DMS53 (cell line): ENCODE measurements at regions not wholly inside any gene's neighbourhood (a gene's known extent, or its start where the extent isn't known, plus 50 kb on each side); places are given as distances from the start of the nearest gene placed in this dataset.
"Not testable (repeated sequence)": the region's sequence is repeated elsewhere in the genome, so short reads cannot be mapped to it uniquely, and the experiment has no call there.

Experiments
- DNase-seq: peaks from one replicate; lab custom pipeline; 2025; lab: John Stamatoyannopoulos, UW

DNA sequence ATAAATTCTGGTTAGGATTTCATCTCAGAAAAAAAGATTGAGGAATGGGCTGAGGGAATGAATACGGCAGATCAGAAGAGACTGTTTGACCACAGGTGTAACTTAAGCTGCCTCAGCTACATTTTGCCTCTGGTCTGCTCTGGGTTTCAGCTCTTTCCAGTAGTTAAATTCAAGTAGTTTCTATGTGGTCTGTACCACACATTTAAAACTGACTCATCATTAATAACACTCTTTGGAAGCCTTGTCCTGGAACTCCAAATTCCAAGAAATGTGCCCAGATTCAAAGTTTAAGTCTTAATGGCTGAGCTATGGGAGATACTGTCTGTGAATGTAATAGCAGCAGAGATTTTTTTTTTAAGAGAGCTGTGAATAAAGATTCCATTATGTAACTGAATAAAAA is 133.1 kb upstream of the IGSF10 start:
- no peak for DNase-seq

DNA sequence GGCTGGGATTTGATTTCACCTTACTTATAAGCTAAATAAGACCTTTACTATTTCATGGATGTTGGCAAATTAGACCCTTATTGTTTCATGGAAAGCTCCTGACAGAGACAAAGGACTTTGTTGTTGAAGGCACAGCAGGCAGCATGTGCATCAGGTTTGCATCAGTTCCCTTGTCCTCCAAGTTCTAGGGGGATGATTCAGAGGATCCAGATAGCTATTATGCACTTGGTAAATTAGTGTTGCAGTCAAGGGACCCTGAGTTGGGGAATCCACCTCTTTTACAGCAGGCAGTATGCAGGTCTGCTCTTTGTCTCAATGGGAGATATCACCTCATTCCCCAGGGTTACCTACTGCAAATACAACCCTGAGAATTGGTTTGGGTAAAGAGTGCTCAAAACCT is 131.4 kb upstream of the IGSF10 start:
- DNase-seq, result no peak

DNA sequence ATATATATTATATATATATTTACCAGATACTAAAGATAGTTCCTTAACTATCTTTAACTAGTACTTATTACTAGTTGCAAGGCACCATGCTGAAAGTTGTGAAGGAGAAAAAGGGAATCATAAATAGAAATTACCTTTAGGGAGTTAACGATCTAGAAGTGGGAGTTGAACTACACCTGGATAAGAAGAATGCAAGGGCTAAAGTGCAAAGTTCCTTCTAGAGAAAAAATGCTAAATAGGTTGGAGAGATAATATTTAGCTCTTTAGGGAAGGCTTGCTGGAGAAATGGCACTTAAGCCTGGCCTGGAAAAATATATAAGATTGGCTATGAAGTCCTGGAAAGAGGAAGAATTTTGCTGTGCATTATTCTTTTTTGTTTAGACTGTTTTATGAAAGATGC is 130.6 kb upstream of the IGSF10 start:
- no peak for DNase-seq

DNA sequence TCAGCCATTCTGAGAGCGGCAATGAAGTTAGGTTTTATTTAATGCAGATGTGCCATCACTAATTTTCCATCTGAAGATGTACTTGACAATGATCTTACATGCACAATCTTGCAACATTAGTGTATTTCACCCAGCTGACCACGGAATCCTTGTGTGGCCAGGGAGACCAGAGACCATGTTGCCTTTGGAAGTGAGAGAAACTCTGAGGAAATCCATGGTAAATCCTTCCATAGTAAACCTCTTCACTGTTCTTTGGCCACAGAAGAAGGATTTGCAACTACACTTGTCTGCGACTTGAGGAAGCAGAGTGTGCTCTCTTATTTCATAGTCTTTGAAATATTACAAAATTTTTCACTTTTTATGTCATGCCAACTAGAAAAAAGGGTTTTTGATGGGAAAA is 128.4 kb upstream of the IGSF10 start:
- no peak for DNase-seq

DNA sequence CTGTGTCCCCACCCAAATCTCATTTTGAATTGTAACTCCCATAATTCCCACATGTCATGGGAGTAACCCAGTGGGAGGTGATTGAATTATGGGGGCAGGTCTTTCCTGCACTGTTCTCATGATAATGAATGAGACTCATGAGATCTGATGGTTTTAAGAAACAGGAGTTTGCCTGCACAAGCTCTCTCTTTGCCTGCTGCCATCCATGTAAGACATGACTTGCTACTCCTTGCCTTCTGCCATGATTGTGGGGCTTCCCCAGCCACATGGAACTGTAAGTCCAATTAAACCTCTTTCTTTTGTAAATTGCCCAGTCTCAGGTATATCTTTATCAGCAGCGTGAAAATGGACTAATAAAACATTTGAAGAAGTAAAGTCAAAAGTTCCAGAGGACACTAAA is 126.8 kb upstream of the IGSF10 start:
- DNase-seq, result not testable (repeated sequence)

DNA sequence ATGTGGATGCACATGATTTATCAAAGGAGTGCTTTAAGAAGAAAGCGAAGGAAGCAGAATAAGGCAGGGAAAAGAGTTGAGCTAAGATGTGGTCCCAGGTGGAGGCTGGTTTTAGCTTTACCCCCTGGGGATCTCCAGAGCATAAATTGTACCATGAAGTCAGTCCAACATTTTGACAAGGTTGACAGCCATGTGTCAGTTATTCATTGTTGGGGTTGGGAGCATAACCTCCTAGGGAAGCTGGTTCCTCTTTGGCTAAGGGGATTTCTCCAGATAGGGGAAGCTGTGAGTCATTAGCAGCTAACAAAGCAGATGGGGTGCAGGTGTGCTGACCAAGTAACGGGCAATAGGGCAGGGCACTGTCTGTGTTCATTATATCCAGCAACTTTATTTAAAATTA is 123.7 kb upstream of the IGSF10 start:
- DNase-seq, result peak; percentile 14

DNA sequence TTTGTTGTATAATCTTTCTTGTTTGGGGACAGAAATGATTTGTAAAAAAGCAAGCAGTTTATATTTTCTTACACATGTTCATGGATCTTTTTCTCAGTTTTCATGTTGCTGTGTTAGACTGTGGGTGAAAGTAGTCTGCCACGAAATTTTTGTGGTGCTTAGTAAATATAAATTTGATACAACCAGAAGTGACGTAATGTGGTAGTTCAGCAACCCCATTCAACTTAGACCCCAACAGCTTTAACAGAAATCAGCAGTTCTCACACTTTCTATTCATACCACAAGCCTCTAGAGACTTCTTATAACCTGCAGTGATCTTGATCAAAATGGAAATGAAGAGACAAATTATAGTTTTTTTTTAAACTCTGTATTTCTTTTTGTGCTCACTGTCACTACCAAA is 120.2 kb upstream of the IGSF10 start:
- no peak for DNase-seq

DNA sequence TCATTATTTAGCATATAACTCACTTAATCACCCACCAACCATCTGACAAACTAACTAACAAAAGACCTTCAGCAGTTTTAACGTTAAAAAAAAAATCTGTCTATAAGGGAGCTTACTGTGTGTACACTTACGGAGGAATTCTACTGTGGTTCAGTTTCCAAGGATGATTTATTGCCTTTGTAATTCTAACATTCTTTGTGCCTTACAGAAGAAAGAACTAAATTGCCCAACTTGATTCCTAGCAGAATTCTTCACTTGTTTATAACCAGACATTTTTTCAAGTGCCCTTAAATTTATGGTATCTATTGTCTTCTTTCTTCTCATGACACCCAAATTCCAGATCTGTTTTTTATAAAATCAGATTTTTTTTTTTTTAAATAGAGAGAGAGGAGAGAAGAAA is 119.7 kb upstream of the IGSF10 start:
- DNase-seq, result no peak

DNA sequence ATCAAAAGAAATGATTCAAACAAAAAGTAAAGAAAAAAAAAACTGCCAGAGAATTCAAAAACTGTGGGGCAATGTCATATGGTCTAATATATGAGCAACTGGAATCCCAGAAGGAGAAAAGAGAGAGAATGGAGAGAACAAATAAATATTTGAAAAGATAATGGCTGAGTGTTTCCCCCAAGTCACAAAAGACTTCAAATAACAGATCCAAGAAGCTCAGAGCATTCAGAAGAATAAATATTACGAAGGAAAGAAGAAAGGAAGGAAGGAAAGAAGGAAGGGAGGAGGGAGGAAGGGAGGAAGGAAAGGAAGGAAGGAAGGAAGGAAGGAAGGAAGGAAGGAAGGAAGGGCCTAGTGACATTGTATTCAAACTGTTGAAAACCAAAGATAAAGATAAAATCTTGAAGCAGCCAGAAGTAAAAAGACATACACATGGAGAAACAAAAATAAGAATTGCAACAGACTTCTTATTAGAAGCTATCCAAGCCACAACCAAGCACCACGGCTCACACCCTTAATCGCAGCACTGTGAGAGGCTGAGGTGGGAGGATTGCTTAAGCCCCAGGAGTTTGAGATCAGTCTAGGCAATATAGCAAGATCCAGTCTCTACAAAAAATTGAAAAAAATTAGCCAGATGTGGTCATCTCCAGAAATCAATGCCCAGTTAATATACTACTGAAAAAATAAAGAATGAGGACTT is 118.9 kb upstream of the IGSF10 start:
- no peak for DNase-seq

DNA sequence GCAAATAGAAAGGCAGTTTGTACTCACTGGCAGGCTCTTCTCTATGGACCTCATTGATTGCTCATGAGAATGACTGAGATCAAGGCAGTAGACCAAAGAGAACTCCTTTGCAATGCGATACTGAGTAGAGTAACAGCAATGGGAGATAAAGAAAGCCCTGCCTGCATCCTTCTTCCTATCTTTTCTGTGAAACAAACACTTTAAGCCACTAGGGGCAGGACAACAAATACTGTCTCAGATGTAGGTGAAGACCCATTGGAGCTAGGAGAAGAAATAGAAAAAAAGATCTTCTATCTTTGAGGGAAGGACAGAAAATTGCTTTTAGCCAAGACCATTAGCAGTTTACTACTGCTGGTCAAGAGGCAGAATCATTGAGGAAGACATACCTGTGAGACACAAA is 117.6 kb upstream of the IGSF10 start:
- DNase-seq, result no peak

DNA sequence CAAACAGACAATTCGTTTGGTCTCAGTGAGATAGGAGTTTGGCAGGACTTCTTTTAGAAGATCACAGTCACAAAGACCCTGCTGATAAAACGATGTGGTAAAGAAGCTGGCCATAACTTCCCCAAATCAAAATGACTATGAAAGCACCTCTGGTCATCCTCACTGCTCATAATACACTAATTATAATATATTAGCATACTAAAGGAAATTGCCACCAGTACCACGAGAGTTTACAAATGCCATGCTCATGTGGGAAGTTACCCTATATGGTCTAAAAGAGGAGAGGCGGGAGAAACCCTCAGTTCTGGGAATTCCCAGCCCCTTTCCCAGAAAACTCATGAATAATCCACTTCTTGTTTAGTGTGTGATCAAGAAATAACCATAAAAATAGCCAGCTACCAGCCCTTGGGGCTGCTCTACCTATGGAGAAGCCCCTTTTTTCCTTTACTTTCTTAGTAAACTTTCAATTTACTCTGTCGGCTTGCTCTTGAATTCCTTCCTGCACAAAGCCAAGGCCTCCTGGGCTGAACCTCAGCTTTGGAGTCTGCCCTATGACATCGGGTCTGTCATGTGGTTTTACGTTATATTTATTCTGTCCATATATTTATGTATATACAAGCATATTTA is 115.8 kb upstream of the IGSF10 start:
- no peak for DNase-seq

DNA sequence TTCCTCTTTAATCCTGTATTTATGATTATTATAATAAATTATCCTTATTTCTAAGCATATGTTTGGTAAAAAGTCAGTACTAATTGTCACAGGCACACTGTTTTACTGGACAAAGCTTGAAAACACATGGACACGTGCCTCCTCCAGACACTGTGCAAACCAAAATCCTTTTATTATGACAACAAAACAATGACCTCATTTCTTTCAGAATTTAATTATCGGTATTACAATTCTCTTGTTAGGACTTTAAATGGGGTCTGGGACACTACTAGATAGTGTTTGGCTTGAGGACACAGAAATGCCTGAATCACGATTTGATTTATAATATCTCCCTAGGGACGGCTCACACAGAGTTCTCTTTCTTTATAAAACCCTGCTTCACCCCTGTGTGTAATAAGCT is 107.3 kb upstream of the IGSF10 start:
- no peak for DNase-seq

DNA sequence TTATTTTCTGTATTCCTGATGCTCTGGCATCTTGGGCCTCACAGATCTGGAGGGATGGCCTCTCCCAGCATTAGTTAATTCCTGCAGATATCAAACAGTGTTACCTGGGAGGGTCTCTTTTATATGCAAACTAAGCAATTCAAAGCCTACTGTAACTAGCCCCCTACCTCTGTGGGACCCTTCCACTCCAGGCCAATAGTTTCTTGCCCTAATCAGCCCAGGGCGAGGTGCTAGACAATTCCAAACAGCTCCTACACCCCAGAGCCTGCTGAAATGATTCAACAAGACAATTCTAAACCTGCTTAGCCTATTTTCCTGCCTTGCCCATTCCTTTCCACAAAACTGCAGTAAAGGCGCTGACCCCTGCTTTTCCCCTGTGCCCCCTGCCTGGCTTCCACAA is 106.6 kb upstream of the IGSF10 start:
- no peak for DNase-seq

DNA sequence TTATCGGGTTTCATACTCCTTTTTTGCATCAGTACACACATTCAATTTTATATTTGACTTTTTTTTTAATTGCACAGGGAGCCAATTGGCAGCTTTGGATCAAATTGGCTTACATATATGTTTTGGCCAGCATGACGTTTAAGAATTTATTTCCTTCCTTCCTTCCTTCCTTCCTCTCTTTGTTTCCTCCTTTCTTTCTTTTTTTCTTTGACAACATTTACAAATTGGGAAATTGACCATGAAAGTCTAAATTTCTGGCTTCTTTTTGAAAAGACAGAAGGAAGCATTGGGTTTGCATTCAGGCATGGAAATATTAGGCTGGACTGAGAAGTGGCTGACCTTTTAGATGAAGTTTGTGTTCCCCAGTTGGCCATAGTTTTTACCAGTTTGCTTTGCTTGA is 103.4 kb upstream of the IGSF10 start:
- DNase-seq, result no peak

DNA sequence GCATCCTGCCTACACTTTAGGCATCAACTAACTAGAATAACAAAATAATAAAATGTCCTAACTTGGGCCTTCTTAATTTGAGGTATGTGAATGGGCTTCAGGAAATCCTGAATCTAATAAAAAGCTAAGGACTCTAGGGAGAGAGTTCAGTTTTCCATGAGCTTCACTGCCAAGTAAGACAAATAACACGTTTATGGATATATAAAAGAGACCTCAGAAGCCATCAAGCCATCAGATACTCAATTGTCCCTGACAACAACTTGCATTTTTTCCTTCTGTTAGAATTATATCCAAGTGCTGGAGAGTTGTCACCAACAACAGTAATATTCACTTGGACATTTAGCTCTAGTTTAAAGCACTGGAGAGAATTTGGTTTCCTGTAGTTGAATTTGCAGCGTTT is 102.4 kb upstream of the IGSF10 start:
- no peak for DNase-seq

DNA sequence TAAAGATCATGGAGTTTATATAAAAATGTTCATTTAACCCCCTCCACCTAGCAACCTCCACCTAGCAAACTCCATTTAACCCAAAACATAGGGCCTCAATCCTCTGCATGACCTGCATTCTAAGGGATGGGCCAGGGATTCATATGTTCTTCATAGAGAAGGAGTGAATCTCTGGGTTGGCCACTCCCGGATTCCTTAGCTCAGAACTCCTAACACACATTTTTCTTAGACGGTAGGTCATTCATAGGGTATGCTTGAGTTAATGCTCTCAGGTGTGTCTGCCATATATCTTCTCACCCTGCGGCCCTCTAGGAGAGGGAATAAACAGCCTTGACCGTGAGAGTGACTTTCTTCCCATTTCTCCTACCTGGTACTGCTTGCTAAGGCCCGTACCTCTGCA is 102.0 kb upstream of the IGSF10 start:
- DNase-seq, result no peak

DNA sequence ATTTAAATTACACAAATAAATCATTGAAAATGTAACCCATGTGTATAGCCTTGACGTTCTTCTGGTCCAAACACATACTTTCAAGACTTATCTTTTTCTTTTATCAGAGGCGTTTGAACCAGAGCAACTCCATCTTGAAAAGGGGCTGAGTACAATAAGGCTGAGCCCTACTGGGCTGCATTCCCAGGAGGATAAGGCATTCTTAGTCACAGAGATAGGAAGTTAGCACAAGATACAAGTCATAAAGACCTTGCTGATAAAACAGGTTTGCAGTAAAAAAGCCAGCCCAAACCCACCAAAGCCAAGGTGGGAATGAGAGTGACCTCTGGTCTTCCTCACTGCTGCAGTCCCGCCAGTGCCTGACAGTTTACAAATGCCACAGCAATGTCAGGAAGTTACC is 101.0 kb upstream of the IGSF10 start:
- no peak for DNase-seq

DNA sequence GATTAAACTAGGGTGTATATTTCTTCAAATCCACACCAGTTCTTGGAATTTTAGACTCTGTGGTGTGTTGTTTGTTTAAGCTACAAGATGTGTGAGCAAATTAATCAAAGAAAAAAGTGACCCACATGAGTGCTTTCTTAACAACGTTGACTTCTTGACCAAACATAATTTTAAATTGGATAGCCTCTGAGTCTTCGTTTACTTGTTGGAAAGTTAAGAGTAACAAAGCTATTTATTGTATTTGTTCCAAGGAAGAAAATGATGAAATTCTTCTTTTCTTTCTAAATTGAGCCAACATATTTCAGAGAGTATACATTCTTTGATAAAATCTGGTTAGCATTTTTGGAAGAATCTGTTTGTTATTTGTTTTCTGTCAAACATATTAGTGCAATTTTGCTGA is 99.9 kb upstream of the IGSF10 start:
- DNase-seq, result no peak

DNA sequence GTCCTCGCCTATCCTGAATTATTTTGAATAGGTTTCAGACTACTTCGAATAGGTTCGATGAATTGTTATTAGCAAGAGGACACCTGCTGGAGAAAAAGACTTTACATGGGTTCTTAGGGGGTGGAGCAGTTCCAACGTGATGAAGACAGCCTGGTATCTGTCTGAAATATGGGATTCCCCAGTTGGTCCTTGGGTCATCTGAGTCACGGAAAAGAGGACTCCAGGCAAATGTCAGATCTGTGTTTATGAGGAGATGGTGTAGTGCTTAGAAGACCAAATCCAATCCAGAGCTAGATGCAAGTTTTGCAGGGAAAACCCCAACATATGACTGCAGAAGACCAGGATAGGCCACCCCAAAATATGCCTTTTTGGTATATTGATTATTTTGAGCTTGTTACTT is 98.9 kb upstream of the IGSF10 start:
- DNase-seq, result no peak

DNA sequence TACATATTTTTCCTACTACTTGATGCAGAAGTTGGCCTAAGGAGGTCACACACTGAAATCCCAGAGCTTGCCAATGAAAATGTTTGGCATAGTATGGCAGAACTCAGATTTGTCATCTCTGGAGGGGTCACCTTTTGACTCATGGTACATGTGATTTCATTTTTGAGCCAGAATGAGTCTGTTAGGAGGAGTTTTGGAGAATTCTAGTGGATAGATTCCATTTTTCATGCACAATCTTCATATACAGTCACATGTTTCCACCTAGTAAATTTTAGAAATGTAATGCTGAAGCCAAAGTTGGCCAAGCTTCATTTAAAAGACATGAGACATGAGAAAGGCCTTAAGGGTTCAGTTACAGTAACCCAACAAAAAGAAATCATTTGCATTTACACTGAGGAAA is 97.8 kb upstream of the IGSF10 start:
- DNase-seq, result no peak

DNA sequence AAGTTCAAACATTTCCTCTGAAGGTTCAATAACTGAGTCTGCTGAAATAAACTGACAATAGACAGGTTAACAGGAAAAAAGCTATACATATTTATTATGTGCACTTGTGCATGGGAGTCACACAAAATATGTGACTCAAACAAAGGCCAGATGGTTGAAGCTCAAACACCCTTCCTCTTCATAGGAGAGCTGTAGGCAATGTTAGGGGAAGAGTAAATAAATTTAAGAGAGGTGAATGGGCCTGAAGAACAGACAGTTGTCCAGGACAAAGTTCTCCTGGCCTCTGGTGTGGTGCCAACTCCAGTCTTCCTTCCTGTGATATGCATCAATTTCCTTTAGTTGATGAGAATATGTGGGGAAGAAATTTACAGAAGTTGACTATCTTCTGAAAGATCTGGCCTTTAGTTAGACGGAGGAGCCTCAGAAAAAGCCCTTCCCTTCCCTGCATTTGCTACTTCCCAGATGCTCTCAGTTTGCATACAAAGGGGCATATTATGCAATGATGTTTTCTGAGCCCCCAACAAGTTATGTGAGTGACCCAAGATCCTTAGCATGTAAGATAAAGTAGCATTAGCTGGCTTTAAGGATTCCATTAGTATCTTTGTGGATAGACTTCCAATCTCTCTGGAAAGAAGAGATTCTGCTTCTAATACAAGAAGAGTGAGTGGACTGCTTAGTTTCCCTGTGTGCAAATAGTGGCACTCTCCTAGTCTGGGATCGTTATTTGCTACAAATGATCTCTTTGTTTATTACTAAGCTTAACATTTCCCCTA is 96.4 kb upstream of the IGSF10 start:
- peak; percentile 5 for DNase-seq

DNA sequence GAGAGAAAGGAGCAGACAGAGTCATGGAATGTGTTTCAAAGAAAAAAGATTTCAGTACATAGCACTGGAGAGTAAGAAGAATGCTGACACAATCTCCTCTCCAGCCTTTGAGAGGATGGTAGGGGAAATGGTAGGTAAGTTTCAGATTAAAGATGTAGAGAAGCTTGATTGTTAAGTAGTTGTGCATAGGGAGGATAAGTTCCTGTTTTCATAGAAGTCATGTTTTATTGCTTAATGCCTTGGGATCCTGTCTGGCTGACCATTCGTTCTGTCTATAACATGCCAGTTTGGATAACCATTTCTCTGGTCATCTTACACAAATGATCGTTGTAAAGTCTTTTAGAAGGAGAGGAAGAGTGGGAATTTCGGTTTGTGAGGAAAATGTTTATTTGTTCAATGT is 95.7 kb upstream of the IGSF10 start:
- no peak for DNase-seq

DNA sequence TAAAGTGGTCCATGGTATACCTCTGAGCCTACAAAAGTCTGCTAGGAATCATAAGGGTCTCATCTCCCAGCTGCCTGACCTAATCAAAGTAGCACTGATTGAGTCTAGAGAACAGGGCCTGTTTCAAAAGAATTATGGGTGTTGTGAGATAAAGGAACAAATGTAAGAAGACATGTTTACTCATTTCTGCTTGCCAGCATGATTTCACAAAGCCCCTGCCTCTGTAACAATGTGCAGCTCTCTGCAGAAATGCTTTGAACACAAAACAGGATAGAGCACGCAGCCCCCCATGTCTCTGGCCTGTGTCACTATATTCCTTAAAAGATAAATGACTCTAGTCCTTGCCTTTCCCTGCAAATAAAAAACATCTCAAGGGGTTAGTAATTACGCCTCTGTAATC is 94.7 kb upstream of the IGSF10 start:
- no peak for DNase-seq

DNA sequence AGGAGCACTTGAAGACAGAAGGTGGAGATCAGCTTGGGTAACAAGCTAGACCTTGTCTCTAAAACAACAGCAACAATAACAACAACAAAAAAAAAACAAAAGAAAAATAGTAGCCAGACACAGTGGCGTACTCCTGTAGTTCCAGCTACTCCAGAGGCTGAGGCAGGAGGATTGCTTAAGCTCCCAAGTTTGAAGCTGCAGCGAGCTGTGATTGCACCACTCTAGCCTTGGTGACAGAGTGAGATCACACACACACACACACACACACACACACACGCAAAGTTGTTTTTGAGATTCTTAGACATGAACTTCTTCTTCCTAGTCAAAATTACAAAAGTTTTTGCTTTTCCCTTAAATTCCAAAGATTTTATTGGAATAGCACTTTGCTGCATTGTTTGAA is 93.0 kb upstream of the IGSF10 start:
- no peak for DNase-seq
